HFFc6 (cell line): ENCODE measurements at regions not wholly inside any gene's neighbourhood (a gene's known extent, or its start where the extent isn't known, plus 50 kb on each side); places are given as distances from the start of the nearest gene placed in this dataset.

Experiments
- DNase-seq: peaks from one replicate; pipeline ENCODE4 v3.0.0-alpha.2; 2018
- H3K27ac Mint-ChIP-seq: 2 replicates; pipeline ENCODE4 v1.8.0; 2020; ENCODE audit warnings: mild to moderate bottlenecking, mixed read lengths
- H3K27me3 Mint-ChIP-seq: 2 replicates; pipeline ENCODE4 v1.8.0; 2021; ENCODE audit warnings: mild to moderate bottlenecking, moderate library complexity, mixed read lengths; ENCODE audit not compliant: insufficient read depth
- H3K36me3 Mint-ChIP-seq: 2 replicates; pipeline ENCODE4 v1.8.0; 2021; ENCODE audit warnings: low read depth, mixed read lengths
- H3K4me1 Mint-ChIP-seq: 2 replicates; pipeline ENCODE4 v1.8.0; 2020; ENCODE audit warnings: low read depth, mixed read lengths
- H3K4me3 Mint-ChIP-seq: 2 replicates; pipeline ENCODE4 v1.8.0; 2020; ENCODE audit warnings: mild to moderate bottlenecking, moderate library complexity, mixed read lengths
- H3K9me3 Mint-ChIP-seq: 2 replicates; pipeline ENCODE4 v1.8.0; 2020; ENCODE audit warnings: mild to moderate bottlenecking, mixed read lengths
- TF ChIP-seq, protein P1 (sequence below): fragments of 200-600 bp; sonication (generic); IDR thresholded peaks from 2 replicates; pipeline ENCODE4 v1.5.0; 2021; ENCODE audit warnings: antibody characterized with exemption, mild to moderate bottlenecking

DNA sequence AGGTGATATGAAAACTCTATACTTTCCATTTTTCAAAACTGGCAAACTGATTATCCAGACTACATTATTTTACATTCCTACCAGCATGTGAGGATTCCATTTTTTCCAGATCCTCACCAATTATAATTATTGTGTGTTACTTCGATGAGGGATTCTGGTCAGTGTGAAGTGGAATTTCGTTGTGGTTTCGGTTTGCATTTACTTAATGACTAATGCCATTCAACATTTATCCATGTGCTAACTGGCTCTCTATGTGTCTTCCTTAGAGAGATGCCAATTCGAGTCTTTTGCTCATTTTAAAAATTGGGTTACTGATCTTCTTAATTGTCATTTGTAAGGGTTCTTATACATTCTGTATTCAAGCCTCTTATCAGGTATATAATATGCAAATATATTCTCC lies 1551.3 kb upstream of the MIR17HG start:
- H3K9me3 Mint-ChIP-seq: peaks cover 20% of the 10 kb centered on the region
- H3K27ac Mint-ChIP-seq: no peak overlapping the region
- no peak for DNase-seq
- H3K27me3 Mint-ChIP-seq: no peaks in the 10 kb centered on the region
- TF ChIP-seq, protein P1, sequence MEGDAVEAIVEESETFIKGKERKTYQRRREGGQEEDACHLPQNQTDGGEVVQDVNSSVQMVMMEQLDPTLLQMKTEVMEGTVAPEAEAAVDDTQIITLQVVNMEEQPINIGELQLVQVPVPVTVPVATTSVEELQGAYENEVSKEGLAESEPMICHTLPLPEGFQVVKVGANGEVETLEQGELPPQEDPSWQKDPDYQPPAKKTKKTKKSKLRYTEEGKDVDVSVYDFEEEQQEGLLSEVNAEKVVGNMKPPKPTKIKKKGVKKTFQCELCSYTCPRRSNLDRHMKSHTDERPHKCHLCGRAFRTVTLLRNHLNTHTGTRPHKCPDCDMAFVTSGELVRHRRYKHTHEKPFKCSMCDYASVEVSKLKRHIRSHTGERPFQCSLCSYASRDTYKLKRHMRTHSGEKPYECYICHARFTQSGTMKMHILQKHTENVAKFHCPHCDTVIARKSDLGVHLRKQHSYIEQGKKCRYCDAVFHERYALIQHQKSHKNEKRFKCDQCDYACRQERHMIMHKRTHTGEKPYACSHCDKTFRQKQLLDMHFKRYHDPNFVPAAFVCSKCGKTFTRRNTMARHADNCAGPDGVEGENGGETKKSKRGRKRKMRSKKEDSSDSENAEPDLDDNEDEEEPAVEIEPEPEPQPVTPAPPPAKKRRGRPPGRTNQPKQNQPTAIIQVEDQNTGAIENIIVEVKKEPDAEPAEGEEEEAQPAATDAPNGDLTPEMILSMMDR: no peak
- H3K4me1 Mint-ChIP-seq: no peaks in the 10 kb centered on the region
- no peaks in the 10 kb centered on the region for H3K36me3 Mint-ChIP-seq
- no peak overlapping the region for H3K4me3 Mint-ChIP-seq

DNA sequence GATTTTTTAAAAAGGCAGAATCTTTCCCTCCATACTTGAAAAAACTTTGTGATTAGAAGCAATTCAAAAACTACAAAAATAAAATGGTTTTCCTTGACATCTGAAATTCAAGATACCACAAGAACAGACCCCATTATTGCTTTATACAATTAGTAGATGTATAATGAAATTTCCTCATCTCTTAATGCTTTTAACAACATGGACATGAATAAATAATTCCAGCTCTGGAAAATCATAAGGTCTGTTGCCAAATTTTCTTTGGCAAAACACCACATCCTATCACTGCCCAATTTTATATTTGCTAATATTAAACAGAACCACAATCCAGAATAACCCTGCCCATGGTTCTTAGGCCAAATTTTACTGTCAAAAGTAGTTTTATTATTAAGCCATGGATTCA lies 1543.6 kb upstream of the MIR17HG start:
- H3K4me3 Mint-ChIP-seq: no peak overlapping the region

GRCh38 chr13:89806594-89806993 lies 1540.9 kb upstream of the MIR17HG start:
- TF ChIP-seq, protein P1: no peak
- Mint-ChIP-seq H3K4me3 (no peak overlapping the region), H3K9me3 (peaks cover 8% of the 10 kb centered on the region; the same call in 1 of the 2 replicates), H3K4me1 (no peaks in the 10 kb centered on the region), H3K27me3 (no peaks in the 10 kb centered on the region), H3K36me3 (no peaks in the 10 kb centered on the region), H3K27ac (no peak overlapping the region)
- no peak for DNase-seq

More for the DNA sequence above, 1543.6 kb upstream of the MIR17HG start:
- TF ChIP-seq, protein P1: no peak
- H3K4me1 Mint-ChIP-seq: no peaks in the 10 kb centered on the region
- H3K27ac Mint-ChIP-seq: no peak overlapping the region
- H3K9me3 Mint-ChIP-seq: peaks cover 12% of the 10 kb centered on the region; the same call in 1 of the 2 replicates
- no peaks in the 10 kb centered on the region for H3K27me3 Mint-ChIP-seq
- no peak for DNase-seq
- no peaks in the 10 kb centered on the region for H3K36me3 Mint-ChIP-seq

GRCh38 chr13:89812856-89813255 lies 1534.6 kb upstream of the MIR17HG start:
- no peaks in the 10 kb centered on the region for H3K27me3 Mint-ChIP-seq
- TF ChIP-seq, protein P1: no peak
- no peak overlapping the region for H3K27ac Mint-ChIP-seq
- DNase-seq: no peak
- H3K9me3 Mint-ChIP-seq: peaks cover 22% of the 10 kb centered on the region
- no peak overlapping the region for H3K4me3 Mint-ChIP-seq
- H3K4me1 Mint-ChIP-seq: no peaks in the 10 kb centered on the region
- no peaks in the 10 kb centered on the region for H3K36me3 Mint-ChIP-seq

- Mint-ChIP-seq H3K4me1 (no peaks in the 10 kb centered on the region), H3K36me3 (no peaks in the 10 kb centered on the region), H3K9me3 (peaks cover 37% of the 10 kb centered on the region), H3K27me3 (no peaks in the 10 kb centered on the region), H3K27ac (no peak overlapping the region), H3K4me3 (no peak overlapping the region)
- TF ChIP-seq, protein P1: no peak
- DNase-seq: no peak
These were observed 1531.1 kb upstream of the MIR17HG start for GRCh38 chr13:89816404-89816803.

- Mint-ChIP-seq H3K27ac (no peak overlapping the region), H3K4me3 (no peak overlapping the region), H3K36me3 (no peaks in the 10 kb centered on the region), H3K27me3 (no peaks in the 10 kb centered on the region), H3K4me1 (no peaks in the 10 kb centered on the region), H3K9me3 (peaks cover 18% of the 10 kb centered on the region)
- TF ChIP-seq, protein P1: no peak
- no peak for DNase-seq
These were observed 1525.0 kb upstream of the MIR17HG start for GRCh38 chr13:89822467-89822866.
